HG03439 (cell line): ENCODE measurements at regions not wholly inside any gene's neighbourhood (a gene's known extent, or its start where the extent isn't known, plus 50 kb on each side); places are given as distances from the start of the nearest gene placed in this dataset.
"Not testable (repeated sequence)": the region's sequence is repeated elsewhere in the genome, so short reads cannot be mapped to it uniquely, and the experiment has no call there.

ENCODE experiments used
- ATAC-seq: cut with Tn5 transposase; IDR thresholded peaks from one replicate; pipeline ENCODE4 v1.9.1; 2021; ENCODE audit warnings: mild to moderate bottlenecking, moderate library complexity; ENCODE audit not compliant: unreplicated experiment

DNA sequence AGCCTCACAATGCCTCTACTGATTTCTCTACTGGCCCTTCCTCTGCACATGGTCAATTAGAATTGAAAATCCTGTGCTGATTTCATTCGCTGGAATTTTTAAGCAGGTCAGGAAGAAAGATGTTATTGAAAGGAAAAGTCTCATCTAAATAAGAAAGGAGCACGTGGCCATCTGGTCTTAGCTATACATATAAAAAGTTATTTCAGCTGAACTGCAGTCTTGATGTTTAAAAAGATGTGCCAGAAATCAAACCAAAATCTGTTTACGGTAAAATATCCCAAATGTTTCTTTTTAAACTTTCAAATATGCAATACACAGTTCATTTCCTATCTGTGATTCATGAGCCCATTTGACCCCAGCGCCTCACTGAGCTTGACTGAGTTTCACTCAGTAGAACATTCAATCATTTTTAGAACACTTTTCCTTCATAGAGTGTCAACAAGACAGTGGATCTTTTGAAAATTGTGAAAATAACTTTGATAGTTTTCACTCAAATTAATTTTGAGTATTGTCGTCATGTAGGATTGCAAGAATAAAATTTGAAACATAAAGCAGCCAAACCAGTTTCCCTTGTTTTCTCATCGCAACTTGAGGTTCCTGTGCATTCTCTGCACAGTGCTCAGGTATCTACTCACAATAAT is 293.6 kb downstream of the PTPRC start:
- ATAC-seq, result no peak

DNA sequence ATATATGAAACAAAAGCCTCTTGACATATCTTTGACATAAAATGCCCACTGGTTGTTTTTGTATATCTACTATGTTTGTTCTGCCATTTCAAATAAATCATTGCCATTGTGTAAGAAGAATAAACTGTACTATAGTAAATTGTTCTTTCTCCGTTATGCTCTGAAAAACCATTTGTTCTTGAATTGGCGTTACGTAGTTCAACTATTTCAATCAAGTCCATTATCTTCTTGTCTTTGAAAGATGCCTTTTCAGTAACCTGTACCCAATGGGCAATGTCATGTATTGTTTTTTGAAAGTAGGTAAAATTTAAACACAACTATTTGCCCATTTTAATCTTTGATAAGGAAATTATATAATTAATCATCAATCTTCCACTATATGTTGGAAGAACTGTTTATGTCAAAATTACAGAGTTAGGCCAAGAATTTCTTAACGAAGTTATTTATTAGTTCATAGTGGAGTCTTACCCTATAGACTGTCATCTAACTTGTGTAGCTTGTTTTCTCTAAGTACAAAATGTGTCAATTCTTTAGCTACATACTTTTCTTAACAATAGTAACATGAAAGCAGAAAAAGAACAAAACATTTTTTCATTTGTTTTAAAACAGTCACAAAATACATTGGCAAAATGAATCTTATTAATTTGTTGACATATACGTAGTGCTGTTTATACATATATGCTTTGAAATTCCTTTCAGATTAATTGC is 294.8 kb downstream of the PTPRC start:
- no peak for ATAC-seq

DNA sequence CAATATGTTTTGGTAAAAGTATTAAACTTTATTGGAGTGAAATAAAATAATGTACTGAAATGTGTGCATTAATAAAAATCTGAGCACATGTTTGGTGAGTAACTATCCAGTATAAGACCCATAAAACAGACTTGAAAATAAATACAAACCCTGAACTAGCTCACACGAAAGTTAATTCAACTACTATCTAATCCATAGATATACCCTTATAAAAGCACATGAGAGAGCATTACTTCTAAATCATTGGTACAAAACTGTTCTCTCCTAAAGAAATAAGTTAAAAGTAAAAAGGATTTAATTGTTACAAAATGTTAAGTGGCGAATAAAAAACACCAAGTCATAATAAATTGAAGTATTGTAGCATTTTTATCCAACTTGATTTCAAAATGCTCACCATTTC is 295.6 kb downstream of the PTPRC start:
- no peak for ATAC-seq

DNA sequence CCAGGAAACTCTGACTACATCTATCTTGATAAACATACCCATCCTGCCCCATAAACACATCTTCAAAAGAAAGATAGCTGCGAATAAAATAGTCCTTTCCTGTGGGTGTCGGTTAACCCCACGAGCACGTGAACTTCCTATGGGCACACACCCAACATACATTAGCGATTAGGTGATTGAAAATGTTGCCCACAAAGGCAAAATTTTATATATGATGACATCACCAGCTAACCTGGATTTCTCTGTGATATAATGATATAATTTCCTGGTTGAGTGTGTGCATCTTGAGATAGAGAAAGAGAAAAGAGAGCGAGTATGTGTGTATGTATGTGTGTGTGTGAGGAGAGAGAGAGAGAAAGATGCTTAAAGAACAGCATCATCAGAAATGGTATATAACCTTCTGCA is 296.1 kb downstream of the PTPRC start:
- peak; percentile 19 for ATAC-seq

DNA sequence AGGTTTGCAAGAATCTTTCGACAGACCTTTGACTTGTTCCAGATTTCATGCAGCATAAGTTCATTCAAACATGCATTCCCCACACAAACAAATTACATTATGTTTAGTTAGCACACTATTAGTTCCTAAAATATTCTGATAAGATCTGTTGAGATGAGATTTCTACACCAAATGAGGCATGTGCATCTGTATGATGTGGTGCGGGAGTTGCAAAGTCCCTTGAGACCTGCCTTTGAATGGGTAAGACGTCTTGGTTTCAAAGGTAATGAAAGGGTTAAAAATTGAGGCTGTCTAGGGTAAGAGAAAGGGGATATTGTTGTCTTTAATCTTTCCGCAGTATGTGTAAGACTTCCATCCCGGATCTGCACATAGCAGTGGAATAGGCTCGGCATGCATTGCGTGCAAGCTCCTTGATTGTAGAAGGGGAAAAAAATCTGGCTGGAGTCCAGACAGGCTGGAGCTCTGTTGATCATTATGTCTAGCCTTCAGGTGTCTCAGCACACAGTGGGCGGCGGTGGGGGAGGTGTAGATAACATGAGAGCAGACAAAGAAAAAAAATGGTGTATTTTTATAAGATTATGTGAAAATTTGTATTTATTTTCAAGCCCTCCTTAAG is 296.6 kb downstream of the PTPRC start:
- ATAC-seq, result peak; percentile 45

DNA sequence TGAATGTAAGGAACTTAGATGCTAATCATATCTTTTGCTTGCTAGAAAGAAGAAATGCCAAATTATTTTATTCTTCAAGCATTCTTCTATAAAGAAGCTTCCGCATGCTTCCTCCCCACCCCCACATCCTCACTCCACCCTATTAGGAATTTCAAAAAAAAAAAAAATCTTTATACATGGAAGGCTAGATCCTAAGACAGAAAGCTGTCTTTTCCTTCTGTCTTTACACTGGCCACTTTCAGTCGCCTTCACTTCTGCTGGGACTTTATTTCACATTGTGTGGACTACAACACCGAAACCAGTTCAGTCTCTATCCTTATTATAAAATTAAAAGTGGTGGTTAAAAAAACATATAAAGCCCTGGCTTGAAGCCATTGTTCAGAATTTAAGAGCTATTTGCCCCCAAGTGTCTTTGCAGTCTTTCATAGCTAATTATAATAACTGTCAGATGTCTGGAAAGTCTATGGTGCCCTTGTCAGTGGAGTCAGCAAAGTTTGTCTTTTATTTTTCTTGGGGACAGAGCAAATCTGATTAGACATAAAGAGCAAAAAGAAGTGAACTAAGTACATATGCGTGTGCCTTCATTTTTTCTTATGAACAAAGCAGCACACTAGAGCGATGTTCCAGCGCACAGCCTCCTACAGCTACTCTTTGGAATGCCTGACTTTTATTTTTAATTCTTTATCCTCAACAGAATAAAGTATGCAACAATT is 297.7 kb downstream of the PTPRC start:
- ATAC-seq, result no peak

DNA sequence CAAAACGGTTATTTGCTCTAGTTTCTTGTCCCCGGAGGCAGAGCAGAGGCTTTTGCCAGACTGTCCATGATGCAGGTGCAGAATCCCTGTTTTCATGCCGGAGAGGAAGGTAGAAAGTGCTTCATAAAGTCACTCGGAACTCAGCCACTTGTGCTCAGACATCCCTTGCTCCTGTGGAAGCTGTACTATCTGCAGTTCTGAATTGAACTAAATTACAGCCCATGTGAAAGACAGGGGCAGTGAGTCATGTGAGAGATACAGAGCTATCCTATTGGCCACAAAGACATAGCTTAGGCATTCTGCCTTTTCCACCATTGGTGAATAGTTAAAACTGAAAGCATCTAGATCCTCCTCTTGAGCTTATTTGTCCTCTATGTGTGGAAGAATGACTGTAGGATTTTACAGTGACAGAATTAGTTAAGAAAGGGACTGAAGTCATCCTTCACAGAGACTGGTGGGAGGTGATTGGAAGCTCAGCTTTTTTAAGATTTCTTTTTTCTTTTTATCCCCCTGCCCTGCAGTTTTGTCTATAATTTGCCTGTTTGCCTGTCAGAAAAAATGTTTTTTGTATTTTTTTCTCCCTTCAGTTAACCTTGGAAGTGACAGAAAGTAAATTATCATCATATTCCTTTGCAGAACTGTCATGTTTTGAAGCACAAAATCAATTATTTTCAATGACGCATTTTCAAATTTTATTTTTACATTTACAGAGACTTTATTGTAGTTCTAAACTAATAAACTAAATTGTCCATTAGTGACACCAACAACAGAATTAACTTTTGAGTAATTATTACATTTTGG is 298.6 kb downstream of the PTPRC start:
- peak; percentile 91 for ATAC-seq

DNA sequence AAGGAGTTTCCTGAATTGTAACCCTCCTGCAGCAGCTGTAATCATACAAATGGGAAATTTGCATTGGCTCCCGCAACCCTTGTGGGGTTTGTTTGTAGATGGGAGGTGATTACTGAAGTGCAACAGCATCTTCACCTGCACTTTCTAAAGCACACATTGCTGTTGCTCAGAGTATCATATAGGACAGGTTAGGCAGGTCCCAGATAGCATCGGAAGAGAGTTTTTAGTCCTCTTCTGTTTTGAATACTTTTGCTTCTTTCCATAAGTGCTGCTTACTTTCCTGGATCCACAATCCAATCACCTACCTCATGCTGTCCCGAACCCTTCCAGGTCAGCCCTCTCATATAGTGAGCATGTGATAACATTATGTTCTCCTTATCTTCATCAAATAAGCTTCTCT is 300.4 kb downstream of the PTPRC start:
- ATAC-seq, result no peak

DNA sequence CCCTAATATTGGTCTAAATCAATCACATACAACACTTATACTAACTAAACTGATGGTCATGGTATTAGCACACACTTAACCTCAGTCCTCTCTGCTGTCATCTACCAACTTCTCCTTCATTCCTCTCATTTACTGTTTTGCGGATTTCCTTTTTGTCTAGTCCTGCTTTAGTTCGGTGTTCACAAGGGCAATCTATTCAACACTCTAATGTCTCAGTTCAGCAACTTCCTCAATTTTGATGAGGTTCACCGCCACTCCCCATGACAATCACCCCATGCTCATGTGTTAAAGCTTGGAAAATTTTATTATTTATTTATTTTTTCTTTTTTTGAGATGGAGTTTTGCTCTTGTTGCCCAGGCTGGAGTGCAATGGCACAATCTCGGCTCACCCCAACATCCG is 301.1 kb downstream of the PTPRC start:
- no peak for ATAC-seq

DNA sequence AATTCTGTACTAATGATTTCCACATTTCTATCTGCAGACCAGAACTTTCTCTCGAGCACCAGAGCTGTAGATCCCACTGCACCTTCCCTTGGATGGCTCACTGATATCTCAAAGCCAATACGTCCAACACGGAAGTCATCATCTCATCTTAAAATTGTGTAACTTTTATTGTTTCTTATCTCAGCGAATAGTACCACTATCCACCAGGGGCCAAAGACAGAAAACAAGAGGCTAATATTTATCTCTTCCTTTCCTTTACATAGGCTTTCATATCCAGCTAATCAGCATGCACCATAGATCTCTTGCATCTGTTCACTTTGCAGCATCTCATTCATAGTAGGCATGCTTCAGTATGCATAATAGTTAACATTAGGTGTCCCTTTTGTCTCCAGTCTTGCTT is 303.6 kb downstream of the PTPRC start:
- no peak for ATAC-seq

DNA sequence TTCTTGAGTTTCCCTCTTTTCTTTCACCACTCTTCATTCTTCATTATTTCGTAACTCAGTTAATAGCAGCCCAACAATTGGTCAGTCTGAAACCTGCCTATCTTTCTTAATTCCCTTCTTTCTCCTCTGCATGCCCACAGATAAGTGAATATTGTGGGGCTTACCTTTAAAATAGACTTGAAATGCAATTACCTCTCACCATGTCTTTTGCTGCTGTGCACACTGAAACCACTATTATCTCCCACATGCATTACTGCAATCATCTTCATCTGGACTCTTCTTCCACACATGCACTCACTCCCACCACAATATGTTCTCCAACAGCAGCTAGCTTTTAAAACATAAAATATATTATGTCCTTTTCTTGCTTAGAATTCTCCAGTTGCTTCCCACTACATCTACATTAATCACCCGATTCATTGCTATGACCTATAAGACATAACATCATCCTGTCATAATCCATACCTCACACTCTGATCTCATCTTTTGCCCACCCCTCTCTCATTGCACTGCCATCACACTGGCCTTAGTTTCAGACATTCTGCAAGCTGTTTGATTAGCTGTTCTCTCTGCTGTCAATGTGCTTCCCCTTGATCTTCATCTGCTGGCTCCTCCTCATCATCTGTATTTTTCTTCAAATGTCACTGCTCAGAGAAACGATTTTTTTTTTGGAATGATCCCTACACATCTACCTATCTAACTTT is 304.8 kb downstream of the PTPRC start:
- no peak for ATAC-seq

DNA sequence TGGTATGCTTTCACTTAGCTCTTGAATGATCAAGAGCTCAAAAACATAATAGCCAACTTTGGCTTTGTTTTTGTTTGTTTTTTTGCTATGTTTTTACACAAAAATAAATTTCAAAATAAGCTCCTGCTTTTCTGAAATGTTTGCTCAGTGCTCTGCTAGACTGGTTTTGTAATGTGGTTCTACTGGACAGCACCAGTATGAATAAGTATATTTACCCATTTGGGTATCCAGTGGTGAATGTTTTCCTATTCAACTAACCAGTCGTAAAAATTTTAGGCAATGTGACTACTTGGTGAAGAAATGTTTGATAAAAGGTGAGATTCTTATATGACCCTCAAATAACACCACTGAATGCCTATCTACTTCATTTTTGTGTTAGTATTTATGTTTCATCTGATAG is 308.6 kb downstream of the PTPRC start:
- ATAC-seq, result no peak

DNA sequence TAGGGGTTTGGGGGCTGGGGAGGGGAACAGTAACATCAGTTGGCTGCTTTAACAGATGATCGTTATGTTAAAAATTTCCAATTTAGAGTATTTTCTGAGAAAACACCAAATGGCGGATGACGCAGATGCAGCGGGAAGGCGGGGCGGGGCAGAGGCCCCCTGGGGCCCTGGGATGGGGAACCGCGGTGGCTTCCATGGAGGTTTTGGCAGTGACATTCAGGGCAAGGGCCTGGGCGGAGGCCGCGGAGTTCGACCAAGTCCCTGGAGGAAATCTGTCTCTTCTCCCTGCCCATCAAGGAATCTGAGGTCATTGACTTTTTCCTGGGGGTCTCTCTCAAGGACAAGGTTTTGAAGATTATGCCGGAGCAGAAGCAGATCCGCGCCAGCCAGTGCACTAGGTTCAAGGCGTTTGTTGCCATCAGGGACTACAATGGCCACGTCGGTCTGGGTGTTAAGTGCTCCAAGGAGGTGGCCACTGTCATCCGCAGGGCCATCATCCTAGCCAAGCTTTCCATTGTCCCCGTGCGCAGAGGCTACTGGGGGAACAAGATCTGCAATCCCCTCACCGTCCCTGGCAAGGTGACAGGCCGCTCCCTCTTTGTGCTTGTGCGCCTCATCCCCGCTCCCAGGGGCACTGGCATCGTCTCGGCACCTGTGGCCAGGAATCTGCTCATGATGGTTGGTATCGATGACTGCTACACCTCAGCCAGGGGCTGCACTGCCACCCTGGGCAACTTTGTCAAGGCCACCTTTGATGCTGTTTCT is 310.2 kb downstream of the PTPRC start:
- no peak for ATAC-seq

DNA sequence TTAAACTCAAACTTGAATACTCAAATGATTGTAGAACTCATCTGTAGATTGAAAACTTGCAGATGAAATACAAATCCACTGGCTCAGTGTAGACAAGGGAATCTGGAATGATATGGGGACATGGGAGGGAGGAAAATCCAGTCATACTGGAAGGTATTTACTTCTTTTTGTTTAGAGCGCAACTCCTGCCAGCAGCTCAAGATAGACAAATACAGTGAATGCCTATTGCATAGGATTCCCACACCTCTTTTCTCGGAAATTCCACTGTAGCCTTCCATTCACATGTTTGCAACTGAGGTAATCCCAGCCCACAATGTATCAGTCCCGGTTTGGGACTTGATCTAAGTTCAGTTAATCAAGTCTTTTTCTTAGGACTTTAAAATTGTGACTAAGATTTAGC is 311.2 kb downstream of the PTPRC start:
- no peak for ATAC-seq

DNA sequence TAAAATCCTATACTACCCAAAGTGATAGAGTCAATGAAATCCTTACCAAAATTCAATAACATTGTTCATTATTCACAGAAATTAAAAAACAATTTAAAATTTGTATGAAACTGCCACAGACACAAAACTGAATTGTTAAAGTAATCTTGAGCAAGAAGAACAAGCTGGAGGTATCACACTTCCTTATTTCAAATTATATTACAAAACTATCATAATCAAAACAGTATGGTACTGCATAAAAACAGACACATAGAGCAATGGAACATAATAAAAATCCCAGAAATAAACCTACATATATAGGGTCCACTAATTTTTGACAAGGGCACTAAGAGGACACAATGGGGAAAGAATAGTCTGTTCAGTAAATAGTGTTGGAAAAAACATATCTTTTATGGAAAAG is 316.2 kb downstream of the PTPRC start:
- ATAC-seq, result no peak

DNA sequence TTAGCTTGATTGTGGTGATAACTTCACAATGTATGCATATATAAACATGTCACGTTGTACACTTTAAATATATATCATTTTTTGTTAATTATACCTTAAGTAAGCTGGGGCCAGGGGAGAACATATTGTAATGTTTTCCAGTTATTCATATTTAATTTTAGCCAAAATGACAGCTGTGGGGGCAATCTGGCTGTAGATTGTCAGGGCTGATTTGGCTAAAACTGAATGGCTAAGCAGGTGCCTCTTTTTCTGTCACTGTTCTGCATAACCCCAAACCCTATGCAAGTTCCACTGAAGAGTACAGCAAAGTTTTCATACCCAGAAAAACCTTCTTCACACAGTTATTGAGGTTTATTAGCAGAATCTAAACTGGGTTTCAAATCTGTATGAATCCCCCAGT is 318.2 kb downstream of the PTPRC start:
- no peak for ATAC-seq

DNA sequence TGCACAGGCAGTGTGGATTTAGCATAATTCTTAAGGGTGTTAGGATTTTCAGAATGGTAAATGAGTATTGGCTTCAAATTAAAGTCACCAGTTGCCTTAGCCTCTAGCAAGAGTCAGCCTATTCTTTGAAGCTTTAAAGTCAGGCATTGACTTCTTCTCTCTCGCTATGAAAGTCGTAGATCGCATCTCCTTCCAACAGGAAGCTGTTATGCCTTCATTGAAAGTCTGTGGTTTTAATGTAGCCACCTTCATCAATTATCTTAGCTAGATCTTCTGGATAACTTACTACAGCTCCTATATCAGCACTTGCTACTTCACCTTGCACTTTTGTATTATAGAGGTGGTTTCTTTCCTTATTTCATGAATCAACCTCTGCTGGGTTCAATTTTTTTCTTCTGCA is 320.2 kb downstream of the PTPRC start:
- ATAC-seq, result no peak

DNA sequence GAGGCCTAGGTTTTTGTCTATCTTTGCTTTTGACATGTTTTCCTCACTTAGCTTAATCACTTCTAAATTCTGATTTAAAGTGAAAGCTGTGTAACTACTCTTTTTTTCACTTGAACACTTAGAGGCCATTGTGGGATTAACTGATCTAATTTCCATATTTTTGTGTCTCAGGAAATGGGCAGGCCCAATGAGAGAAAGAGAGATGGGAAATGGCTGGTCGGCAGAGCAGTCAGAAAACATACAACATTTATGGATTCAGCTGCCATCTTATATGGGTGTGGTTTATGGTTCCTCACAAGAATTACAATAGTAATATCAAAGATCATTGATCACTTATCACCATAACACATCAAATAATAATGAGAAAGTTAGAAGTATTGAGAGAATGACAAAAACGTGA is 320.8 kb downstream of the PTPRC start:
- ATAC-seq, result no peak

DNA sequence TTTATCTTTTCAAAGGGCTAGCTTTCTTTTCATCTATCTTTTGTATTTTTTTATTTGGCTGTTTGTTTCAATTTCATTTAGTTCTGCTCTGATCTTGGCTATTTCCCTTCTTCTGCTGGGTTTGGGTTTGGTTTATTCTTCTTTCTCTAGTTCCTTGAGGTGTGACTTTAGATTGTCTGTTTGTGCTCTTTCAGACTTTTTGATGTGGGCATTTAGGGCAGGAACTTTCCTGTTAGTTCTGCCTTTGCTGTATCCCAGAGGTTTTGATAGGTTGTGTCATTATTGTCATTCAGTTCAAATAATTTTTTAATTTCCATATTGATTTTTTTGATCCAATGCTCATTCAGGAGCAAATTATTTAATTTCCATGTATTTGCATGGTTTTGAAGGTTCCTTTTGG is 325.0 kb downstream of the PTPRC start:
- not testable (repeated sequence) for ATAC-seq

DNA sequence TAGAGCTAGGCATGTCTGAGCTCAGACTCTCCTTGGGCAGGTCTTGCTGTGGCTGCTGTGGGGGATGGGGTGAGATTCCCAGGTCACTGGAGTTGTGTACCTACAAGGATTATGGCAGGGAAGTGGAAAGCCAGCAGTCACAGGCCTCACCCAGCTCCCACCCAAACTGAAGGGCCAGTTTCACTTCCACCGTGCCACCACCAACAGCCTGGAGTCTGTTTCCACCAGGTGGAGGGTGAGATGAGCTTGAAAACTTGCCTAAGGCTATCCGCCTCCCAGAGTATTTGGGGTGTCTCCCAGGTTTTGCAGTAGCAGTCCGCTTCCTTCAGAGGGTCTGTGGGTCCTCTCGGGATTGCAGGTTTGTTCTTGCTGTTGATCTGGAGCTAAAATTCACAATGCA is 327.7 kb downstream of the PTPRC start:
- ATAC-seq, result no peak
